GM23338 (cell line): ENCODE measurements at regions not wholly inside any gene's neighbourhood (a gene's known extent, or its start where the extent isn't known, plus 50 kb on each side); places are given as distances from the start of the nearest gene placed in this dataset.

Experiments used
- CREB1 ChIP-seq: fragments of 250-450 bp; sonication (Bioruptor Pico); IDR thresholded peaks from 2 replicates; pipeline ENCODE4 v1.5.0; 2020; ENCODE audit warnings: low read depth, mild to moderate bottlenecking, moderate library complexity
- ETS1 ChIP-seq: IDR thresholded peaks from 2 replicates; pipeline ENCODE4 v1.6.1; 2016; ENCODE audit warnings: antibody characterized with exemption
- EZH2 ChIP-seq: fragments of 200-600 bp; sonication (generic); IDR thresholded peaks from one replicate; pipeline ENCODE4 v1.8.0; 2017; ENCODE audit warnings: antibody characterized with exemption, mild to moderate bottlenecking, low read depth; ENCODE audit not compliant: unreplicated experiment
- EZH2phosphoT487 ChIP-seq: fragments of 200-600 bp; sonication (generic); IDR thresholded peaks from one replicate; pipeline ENCODE4 v1.8.1; 2018; ENCODE audit warnings: antibody characterized with exemption; ENCODE audit not compliant: unreplicated experiment
- JUNB ChIP-seq: IDR thresholded peaks from one replicate; pipeline ENCODE4 v1.6.1; 2016; ENCODE audit warnings: antibody characterized with exemption; ENCODE audit not compliant: unreplicated experiment
- NANOG ChIP-seq: IDR thresholded peaks from 2 replicates; pipeline ENCODE4 v1.6.1; 2016; ENCODE audit warnings: antibody characterized with exemption, borderline replicate concordance
- POLR2AphosphoS5 ChIP-seq: IDR thresholded peaks from 2 replicates; pipeline ENCODE4 v1.6.1; 2016; ENCODE audit warnings: antibody characterized with exemption, low read depth
- REST ChIP-seq: IDR thresholded peaks from one replicate; pipeline ENCODE4 v1.6.1; 2018; ENCODE audit warnings: antibody characterized with exemption; ENCODE audit not compliant: unreplicated experiment
- ZNF331 ChIP-seq: fragments of 250-450 bp; sonication (Bioruptor Pico); IDR thresholded peaks from 2 replicates; pipeline ENCODE4 v1.5.0; 2020; ENCODE audit warnings: low read depth, mild to moderate bottlenecking, moderate library complexity
- TF ChIP-seq, protein P1 (sequence below), 2 experiments: fragments of 200-600 bp in 1 of 2; sonication (generic) in 1 of 2; conservative IDR thresholded peaks; 2 replicates each; pipeline versions ENCODE4 v1.5.1 to v1.6.1; 2016 to 2017; ENCODE audit warnings: antibody characterized with exemption in 2 of 2, low read depth in 2 of 2, mild to moderate bottlenecking in 2 of 2, moderate library complexity in 1 of 2

GRCh38 chr5:82447913-82448312 is 169.8 kb upstream of the RPS23 start:
- TF ChIP-seq, protein P1, sequence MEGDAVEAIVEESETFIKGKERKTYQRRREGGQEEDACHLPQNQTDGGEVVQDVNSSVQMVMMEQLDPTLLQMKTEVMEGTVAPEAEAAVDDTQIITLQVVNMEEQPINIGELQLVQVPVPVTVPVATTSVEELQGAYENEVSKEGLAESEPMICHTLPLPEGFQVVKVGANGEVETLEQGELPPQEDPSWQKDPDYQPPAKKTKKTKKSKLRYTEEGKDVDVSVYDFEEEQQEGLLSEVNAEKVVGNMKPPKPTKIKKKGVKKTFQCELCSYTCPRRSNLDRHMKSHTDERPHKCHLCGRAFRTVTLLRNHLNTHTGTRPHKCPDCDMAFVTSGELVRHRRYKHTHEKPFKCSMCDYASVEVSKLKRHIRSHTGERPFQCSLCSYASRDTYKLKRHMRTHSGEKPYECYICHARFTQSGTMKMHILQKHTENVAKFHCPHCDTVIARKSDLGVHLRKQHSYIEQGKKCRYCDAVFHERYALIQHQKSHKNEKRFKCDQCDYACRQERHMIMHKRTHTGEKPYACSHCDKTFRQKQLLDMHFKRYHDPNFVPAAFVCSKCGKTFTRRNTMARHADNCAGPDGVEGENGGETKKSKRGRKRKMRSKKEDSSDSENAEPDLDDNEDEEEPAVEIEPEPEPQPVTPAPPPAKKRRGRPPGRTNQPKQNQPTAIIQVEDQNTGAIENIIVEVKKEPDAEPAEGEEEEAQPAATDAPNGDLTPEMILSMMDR (conservative IDR thresholded peaks at IDR 0.05; ENCODE audit: low read depth in 2 of 2): no peak
- TF ChIP-seq POLR2AphosphoS5 (no peak), REST (no peak), EZH2 (no peak), ETS1 (no peak), CREB1 (CRISPR knock-in tag) (no peak), ZNF331 (CRISPR knock-in tag) (no peak), JUNB (no peak), EZH2phosphoT487 (no peak), NANOG (no peak)
